Right atrium auricular region (tissue), 2 donors: ENCODE measurements at regions not wholly inside any gene's neighbourhood (a gene's known extent, or its start where the extent isn't known, plus 50 kb on each side); places are given as distances from the start of the nearest gene placed in this dataset.
"Not testable (repeated sequence)": the region's sequence is repeated elsewhere in the genome, so short reads cannot be mapped to it uniquely, and the experiment has no call there.

Source experiments
- DNase-seq: peaks from one replicate; pipeline ENCODE4 v3.0.0-alpha.2; 2019; ENCODE audit warnings: low spot score
- H3K27ac ChIP-seq, 2 donors: fragments of 200-600 bp; sonication (generic); 1 replicate in 1 of 2; 2 replicates in 1 of 2; pipeline ENCODE4 v1.5.1; 2016 to 2019
- H3K27me3 ChIP-seq, 2 donors: fragments of 200-600 bp; sonication (generic); one replicate each; pipeline versions ENCODE4 v1.5.1 to v1.6.0; 2017 to 2019
- H3K36me3 ChIP-seq: fragments of 200-600 bp; sonication (generic); one replicate; pipeline ENCODE4 v1.5.1; 2016
- H3K4me1 ChIP-seq, 2 donors: fragments of 200-600 bp; sonication (generic); one replicate each; pipeline versions ENCODE4 v1.5.1 to v1.6.0; 2017 to 2019
- H3K4me3 ChIP-seq, 2 donors: fragments of 200-600 bp; sonication (generic); 1 replicate in 1 of 2; 2 replicates in 1 of 2; pipeline ENCODE4 v1.5.1; 2017 to 2019; ENCODE audit warnings: mild to moderate bottlenecking in 1 of 2, moderate library complexity in 1 of 2
- H3K9me3 ChIP-seq, 2 donors: fragments of 200-600 bp; sonication (generic); one replicate each; pipeline ENCODE4 v1.5.1; 2019
- CTCF ChIP-seq, 2 donors: fragments of 200-600 bp; sonication (generic); IDR thresholded peaks; one replicate each; pipeline ENCODE4 v1.5.1; 2019; ENCODE audit warnings: antibody characterized with exemption in 2 of 2

GRCh38 chr16:88202207-88202745, 180.5 kb upstream of the ZNF469 start:
- Histone ChIP-seq H3K27me3 (no peaks in the 10 kb centered on the region), H3K9me3 (no peaks in the 10 kb centered on the region), H3K27ac (no peak overlapping the region), H3K36me3 (no peaks in the 10 kb centered on the region), H3K4me3 (no peak overlapping the region), H3K4me1 (no peaks in the 10 kb centered on the region)
- no peak for DNase-seq
- no peak for TF ChIP-seq CTCF (IDR thresholded peaks at IDR 0.05)

GRCh38 chr16:88202856-88203681, 179.7 kb upstream of the ZNF469 start:
- H3K9me3 ChIP-seq, H3K27me3 ChIP-seq, H3K36me3 ChIP-seq, H3K4me1 ChIP-seq, H3K4me3 ChIP-seq, DNase-seq, H3K27ac ChIP-seq: not testable (repeated sequence)

- H3K9me3 ChIP-seq, H3K27me3 ChIP-seq, H3K4me3 ChIP-seq, H3K4me1 ChIP-seq, DNase-seq, H3K27ac ChIP-seq, H3K36me3 ChIP-seq: not testable (repeated sequence)
Measured at GRCh38 chr16:88204131-88205110, 178.3 kb upstream of the ZNF469 start.

GRCh38 chr16:88205482-88205881, 177.3 kb upstream of the ZNF469 start:
- H3K27ac ChIP-seq, H3K4me1 ChIP-seq: not testable (repeated sequence)

GRCh38 chr16:88206006-88206405, 176.8 kb upstream of the ZNF469 start:
- not testable (repeated sequence) for DNase-seq, H3K4me1 ChIP-seq, H3K9me3 ChIP-seq, H3K4me3 ChIP-seq, H3K27ac ChIP-seq, H3K27me3 ChIP-seq, H3K36me3 ChIP-seq

More at GRCh38 chr16:88205482-88205881, 177.3 kb upstream of the ZNF469 start:
- not testable (repeated sequence) for H3K36me3 ChIP-seq, H3K27me3 ChIP-seq, H3K9me3 ChIP-seq, H3K4me3 ChIP-seq
- peak; percentile 34 for DNase-seq

- not testable (repeated sequence) for H3K4me3 ChIP-seq, H3K4me1 ChIP-seq, H3K36me3 ChIP-seq, H3K9me3 ChIP-seq, DNase-seq, H3K27me3 ChIP-seq, H3K27ac ChIP-seq
Measured at GRCh38 chr16:88206516-88206915, 176.2 kb upstream of the ZNF469 start.

GRCh38 chr16:88208112-88208511, 174.6 kb upstream of the ZNF469 start:
- H3K27ac ChIP-seq = no peak overlapping the region

GRCh38 chr16:88208776-88209175, 174.0 kb upstream of the ZNF469 start:
- H3K27me3 ChIP-seq, DNase-seq, H3K36me3 ChIP-seq, H3K27ac ChIP-seq, H3K4me1 ChIP-seq, H3K9me3 ChIP-seq, H3K4me3 ChIP-seq: not testable (repeated sequence)

More at GRCh38 chr16:88208112-88208511, 174.6 kb upstream of the ZNF469 start:
- TF ChIP-seq CTCF (IDR thresholded peaks at IDR 0.05) = no peak
- no peaks in the 10 kb centered on the region for H3K36me3 ChIP-seq
- no peaks in the 10 kb centered on the region for H3K27me3 ChIP-seq
- H3K9me3 ChIP-seq = no peaks in the 10 kb centered on the region
- H3K4me1 ChIP-seq = no peaks in the 10 kb centered on the region
- no peak overlapping the region for H3K4me3 ChIP-seq
- no peak for DNase-seq

- H3K36me3 ChIP-seq, H3K4me3 ChIP-seq, H3K4me1 ChIP-seq, H3K27me3 ChIP-seq, DNase-seq, H3K27ac ChIP-seq, H3K9me3 ChIP-seq: not testable (repeated sequence)
Measured at GRCh38 chr16:88209579-88209978, 173.2 kb upstream of the ZNF469 start.

- H3K4me3 ChIP-seq, H3K36me3 ChIP-seq, H3K9me3 ChIP-seq, H3K27ac ChIP-seq, DNase-seq, H3K4me1 ChIP-seq, H3K27me3 ChIP-seq: not testable (repeated sequence)
Measured at GRCh38 chr16:88213937-88214336, 168.8 kb upstream of the ZNF469 start.

- not testable (repeated sequence) for H3K27ac ChIP-seq, H3K36me3 ChIP-seq, H3K9me3 ChIP-seq, H3K4me1 ChIP-seq, H3K4me3 ChIP-seq, H3K27me3 ChIP-seq, DNase-seq
Measured at GRCh38 chr16:88221001-88221761, 161.6 kb upstream of the ZNF469 start.

GRCh38 chr16:88223696-88224095, 159.1 kb upstream of the ZNF469 start:
- not testable (repeated sequence) for H3K36me3 ChIP-seq, DNase-seq, H3K27me3 ChIP-seq

More at GRCh38 chr16:88223696-88224095, 159.1 kb upstream of the ZNF469 start:
- H3K27ac ChIP-seq, H3K4me3 ChIP-seq, H3K4me1 ChIP-seq, H3K9me3 ChIP-seq: not testable (repeated sequence)
